NCI-H82 treated with DMSO at 0.1 percent for 48 hours (cell line): ENCODE measurements at regions not wholly inside any gene's neighbourhood (a gene's known extent, or its start where the extent isn't known, plus 50 kb on each side); places are given as distances from the start of the nearest gene placed in this dataset.
A peak's percentile ranks its signal among the peaks of the same experiment; 100 is the strongest.
"Not testable (repeated sequence)": the region's sequence is repeated elsewhere in the genome, so short reads cannot be mapped to it uniquely, and the experiment has no call there.

Source experiments
- DNase-seq: peaks from one replicate; lab custom pipeline; 2025; ENCODE audit not compliant: unreplicated experiment; lab: John Stamatoyannopoulos, UW

GRCh38 chr20:19890445-19891051, 126.6 kb upstream of the NAA20 start:
- DNase-seq = peak; percentile 80

- no peak for DNase-seq
Observed at GRCh38 chr20:19893356-19893755, 123.8 kb upstream of the NAA20 start.

GRCh38 chr20:19895761-19896160, 121.4 kb upstream of the NAA20 start:
- DNase-seq = no peak

GRCh38 chr20:19897891-19898290, 119.3 kb upstream of the NAA20 start:
- no peak for DNase-seq

GRCh38 chr20:19901226-19901625, 115.9 kb upstream of the NAA20 start:
- no peak for DNase-seq

- no peak for DNase-seq
Observed at GRCh38 chr20:19903168-19903811, 113.9 kb upstream of the NAA20 start.

GRCh38 chr20:19907326-19908056, 109.7 kb upstream of the NAA20 start:
- no peak for DNase-seq

- DNase-seq = no peak
Observed at GRCh38 chr20:19908576-19908975, 108.6 kb upstream of the NAA20 start.

GRCh38 chr20:19909725-19910124, 107.4 kb upstream of the NAA20 start:
- no peak for DNase-seq

GRCh38 chr20:19911810-19912382, 105.3 kb upstream of the NAA20 start:
- no peak for DNase-seq

- DNase-seq = no peak
Observed at GRCh38 chr20:19913349-19913748, 103.8 kb upstream of the NAA20 start.

- no peak for DNase-seq
Observed at GRCh38 chr20:19913927-19914614, 103.1 kb upstream of the NAA20 start.

GRCh38 chr20:19915111-19915798, 101.9 kb upstream of the NAA20 start:
- no peak for DNase-seq

GRCh38 chr20:19916531-19917485, 100.4 kb upstream of the NAA20 start:
- no peak for DNase-seq

- DNase-seq = no peak
Observed at GRCh38 chr20:19918965-19919329, 98.2 kb upstream of the NAA20 start.

- DNase-seq = no peak
Observed at GRCh38 chr20:19920381-19921138, 96.6 kb upstream of the NAA20 start.

- DNase-seq = no peak
Observed at GRCh38 chr20:19921284-19921793, 95.8 kb upstream of the NAA20 start.

GRCh38 chr20:19921829-19922228, 95.3 kb upstream of the NAA20 start:
- not testable (repeated sequence) for DNase-seq

GRCh38 chr20:19922716-19923115, 94.4 kb upstream of the NAA20 start:
- no peak for DNase-seq
